ENCODE measurements at regions not wholly inside any gene's neighbourhood (a gene's known extent, or its start where the extent isn't known, plus 50 kb on each side); places are given as distances from the start of the nearest gene placed in this dataset.

DNA sequence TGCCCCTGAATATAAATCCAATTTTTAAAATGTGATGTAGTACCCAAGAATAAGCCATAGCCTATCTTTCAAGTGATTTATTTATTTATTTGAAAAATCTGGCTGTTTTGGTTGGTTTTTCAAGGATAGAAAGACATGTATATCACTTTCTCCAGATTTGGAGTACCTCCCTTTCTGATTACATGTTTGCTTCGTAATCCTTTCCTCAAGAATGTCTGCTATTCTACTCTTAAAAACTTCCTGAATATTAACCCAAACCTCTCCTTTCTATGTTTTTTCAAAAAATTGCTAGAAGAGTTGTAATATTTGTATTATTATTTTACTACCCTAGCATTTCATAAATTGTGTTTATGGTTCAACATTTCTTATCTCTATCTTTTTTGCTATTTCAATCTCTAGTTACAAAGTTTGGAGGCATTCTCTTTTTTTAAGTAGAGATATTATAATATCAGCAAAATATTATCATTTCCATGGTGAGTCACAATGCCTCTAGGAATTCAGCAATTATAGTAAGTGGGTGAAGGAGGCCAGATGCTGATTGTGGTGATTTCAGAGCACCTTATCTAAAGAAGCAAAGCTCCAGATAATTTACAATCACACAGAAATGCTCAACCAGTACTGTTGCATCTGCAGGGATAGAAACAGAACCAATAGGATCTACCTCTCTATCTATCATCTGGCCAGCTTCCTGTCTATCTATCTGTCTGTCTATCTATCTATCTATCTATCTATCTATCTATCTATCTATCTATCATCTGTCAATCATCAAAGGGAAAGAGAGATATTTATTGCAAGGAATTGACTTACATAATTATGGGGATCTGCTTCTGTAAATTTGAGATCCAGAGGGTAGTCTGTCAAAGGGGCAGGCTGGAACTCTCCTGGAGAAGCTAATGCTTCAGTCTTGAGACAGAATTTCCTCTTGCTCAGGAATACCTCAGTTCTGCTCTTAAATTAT, 412.5 kb upstream of the SEMA3C start:
- TF ChIP-seq CTCF (conservative IDR thresholded peaks at IDR 0.05 in 1 of 2, IDR thresholded peaks at IDR 0.05 in 1 of 2; ENCODE audit: low read depth in 1 of 2, low read length in 2 of 2) = no peak
- no peak for TF ChIP-seq EZH2 (IDR thresholded peaks at IDR 0.05; ENCODE audit: low read length, missing control alignments)

Measured in fibroblast of lung (primary cell).